ENCODE measurements at regions not wholly inside any gene's neighbourhood (a gene's known extent, or its start where the extent isn't known, plus 50 kb on each side); places are given as distances from the start of the nearest gene placed in this dataset.
"Not testable (repeated sequence)": the region's sequence is repeated elsewhere in the genome, so short reads cannot be mapped to it uniquely, and the experiment has no call there.

DNA sequence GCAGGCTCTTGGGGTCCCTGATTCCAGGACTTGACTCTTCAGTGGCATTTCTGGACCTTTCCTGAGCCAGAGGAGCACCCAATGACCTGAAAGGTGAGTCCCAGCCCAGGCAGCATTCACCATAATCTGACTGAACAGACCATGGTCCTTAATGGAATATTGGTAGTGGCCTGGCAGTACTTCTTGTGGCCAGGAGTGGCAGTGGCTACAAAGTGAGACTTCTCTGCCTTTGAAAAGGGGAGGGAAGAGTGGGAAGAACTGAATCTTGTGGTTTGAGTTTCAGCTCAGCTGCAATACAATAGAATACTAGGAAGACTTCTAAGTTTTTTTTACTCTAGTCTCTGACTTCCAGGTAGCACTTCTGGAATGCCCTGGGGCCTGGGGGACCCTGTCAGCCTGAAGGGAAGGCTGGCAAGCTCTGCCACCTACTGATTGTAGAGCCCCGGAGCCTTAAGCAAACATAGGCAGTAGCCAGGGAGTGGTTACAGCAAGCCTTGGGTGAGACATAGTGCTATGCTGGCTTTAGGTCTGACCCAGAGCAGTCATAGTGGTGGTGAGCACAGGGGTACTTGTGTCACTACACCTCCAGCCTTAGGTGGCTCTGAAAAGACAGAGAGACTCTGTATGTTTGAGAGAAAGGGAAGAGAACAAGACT lies 674.2 kb upstream of the MANEA start:
- FAIRE-seq = no peak

DNA sequence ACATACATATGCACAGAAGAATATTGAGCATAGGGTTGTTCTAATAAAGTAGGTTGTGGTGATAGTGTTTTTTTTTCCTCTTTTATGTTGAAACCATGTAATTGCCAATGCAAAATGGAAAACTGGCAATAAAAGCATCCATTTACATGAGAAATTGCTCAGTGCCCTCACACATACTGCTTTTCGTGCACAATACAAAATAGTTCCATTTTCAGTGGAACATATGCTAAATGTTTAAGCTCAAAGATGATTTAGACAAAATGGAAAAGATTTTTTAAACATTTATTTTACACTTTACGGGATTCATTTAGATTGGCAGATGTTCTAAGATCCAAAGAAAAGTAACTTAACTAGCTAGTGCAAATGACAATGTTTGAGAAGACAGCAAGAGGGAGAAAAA lies 678.1 kb upstream of the MANEA start:
- FAIRE-seq = no peak

DNA sequence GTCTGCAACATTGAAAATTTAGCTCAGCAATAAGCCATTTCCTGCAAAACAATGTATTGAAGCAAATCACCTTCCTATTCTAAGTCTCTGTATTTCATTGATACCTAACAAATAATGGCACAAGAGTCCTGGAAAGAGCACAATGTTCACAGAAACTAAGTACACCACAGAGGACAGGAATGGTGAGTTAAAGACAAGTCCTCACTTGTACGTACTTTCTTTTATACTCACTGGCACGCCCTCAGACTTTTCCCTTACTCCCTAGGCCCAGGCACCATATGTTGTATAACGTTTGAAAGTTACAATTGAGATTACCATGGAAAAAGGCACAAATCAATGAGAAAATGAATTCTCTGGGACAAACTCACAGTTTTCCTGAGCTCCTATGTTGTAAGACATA lies 683.0 kb upstream of the MANEA start:
- FAIRE-seq = no peak

DNA sequence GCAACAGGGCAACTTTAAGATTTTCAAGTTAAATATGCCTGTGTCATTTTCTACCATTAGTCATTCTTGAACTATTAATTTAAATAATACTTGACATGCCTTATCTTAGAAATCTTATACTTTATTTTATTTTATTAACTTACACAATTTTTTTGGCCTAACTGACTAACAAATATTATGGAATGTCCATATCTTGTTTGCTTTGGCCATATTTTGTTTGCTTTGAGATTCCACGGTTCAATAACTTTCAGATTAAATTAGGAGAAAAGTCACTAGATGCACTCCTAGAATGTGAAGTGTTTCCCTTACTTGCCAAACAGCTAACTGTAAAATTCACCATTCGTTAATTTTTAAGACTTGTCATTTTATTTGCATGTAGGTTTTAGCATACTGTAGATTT lies 684.0 kb upstream of the MANEA start:
- no peak for FAIRE-seq

DNA sequence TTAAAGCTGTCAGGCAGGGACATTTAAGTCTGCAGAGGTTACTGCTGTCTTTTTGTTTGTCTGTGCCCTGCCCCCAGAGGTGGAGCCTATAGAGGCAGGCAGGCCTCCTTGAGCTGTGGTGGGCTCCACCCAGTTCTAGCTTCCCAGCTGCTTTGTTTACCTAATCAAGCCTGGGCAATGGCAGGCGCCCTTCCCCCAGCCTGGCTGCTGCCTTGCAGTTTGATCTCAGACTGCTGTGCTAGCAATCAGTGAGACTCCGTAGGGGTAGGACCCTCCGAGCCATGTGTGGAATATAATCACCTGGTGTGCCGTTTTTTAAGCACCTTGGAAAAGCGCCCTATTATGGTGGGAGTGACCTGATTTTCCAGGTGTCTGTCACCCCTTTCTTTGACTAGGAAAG lies 703.5 kb upstream of the MANEA start:
- not testable (repeated sequence) for FAIRE-seq

DNA sequence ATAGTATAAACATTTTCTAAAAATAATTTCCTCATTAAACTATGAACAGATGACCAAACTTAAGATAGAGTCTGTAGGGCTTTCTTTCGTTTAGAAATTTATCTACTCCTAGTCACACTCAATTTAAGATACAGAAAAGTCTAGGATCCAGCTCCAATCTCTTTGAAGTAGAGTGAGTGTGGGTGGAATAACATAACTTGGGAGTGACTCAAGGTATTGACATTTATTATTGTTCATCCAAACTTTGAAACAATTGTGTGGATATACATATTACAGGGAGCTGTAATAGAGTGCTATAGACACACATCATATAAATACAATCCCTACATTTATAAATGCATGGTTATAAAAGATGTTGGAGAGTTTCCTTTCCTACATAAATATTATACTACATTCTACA lies 715.2 kb upstream of the MANEA start:
- no peak for FAIRE-seq

DNA sequence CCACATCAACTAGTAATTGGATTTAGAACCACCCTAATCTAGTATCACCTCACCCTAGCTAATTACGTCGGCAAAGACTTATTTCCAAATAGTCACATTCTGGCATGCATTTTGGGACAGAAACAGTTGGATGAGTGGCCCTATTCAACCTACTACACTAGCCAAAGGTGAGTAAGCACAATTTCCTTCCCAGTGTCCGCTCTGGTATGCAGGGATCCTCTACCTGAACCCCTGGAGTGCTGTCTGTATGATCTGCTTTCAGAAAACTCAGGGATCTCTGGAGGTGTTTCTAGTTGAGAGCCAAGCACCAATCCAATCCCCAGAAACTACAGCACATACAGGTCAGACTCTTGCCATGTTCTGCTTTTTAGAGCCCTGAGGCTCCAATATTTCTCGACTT lies 717.4 kb upstream of the MANEA start:
- FAIRE-seq = no peak

DNA sequence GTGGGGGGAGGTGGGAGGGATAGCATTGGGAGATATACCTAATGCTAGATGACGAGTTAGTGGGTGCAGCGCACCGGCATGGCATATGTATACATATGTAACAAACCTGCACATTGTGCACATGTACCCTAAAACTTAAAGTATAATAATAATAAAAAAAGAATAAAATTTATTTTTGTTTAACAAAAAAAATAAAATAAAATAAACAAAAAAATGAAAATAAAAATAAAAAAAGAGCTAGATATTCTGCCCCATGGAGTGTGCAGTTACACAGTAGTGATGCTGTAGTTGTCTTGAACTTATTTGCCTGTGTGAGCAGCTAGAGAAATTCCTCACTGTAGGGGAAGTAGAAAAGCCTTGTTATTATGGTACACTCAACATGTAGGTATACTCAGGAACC lies 720.3 kb upstream of the MANEA start:
- not testable (repeated sequence) for FAIRE-seq

DNA sequence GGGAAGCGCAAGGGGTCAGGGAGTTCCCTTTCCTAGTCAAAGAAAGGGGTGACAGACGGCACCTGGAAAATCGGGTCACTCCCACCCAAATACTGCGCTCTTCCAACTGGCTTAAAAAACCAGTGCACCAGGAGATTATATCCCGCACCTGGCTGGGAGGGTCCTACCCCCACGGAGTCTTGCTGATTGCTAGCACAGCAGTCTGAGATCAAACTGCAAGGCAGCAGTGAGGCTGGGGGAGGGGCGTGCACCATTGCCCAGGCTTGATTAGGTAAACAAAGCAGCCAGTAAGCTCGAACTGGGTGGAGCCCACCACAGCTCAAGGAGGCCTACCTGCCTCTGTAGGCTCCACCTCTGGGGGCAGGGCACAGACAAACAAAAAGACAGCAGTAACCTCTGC lies 726.0 kb upstream of the MANEA start:
- FAIRE-seq = not testable (repeated sequence)

DNA sequence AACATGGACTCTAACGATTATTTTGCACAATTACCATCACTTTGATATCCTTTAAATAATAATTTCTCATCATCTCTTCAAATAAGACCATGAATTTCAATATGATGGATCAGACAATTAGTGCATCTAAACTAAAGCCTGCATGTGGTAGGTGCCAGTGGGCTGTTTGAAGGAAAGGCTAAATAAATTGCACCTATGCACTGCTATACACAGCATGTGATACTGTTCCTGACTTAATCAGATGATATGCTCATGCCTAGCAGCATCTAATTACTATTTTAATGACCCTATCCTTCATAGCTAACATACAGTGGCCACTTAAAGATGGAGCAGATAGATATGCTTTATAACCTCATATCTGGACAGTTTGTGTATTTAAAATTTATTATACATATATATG lies 731.6 kb upstream of the MANEA start:
- no peak for FAIRE-seq

DNA sequence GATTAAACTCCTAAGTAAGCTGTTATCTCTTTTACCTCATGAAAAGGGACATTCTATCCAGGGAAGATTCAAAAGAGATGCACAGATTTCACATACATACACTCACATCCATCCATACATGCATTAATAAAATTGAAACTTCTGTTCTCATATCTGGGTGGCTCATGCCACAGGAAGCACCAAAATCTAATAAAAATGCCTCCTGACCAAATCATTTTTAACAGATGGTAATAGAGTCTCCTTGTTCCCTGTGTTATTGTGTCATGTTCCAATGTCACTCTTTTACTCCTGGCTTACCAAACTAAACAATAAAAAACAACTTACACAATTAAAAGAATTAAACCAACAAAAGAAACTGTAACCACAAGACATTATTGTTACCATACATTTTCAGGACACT lies 742.1 kb upstream of the MANEA start:
- no peak for FAIRE-seq

DNA sequence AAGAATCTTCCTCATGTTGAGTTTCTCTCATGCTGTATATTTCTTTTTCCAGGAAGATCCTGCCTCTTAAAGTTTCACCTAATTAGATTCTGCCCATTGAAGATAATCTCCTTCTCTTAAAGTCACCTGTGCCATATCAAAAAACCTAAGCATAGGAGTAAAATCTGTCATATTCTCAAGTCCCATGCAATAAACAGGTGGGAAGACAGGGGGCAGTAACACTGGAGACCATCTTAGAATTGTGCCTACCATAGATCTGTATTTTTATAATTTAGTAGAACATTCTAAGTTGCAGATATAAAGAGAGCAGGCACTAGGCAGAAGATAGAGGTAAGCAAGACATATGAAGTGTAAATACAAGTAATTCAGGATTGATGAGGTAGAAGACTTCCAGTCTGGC lies 763.5 kb upstream of the MANEA start:
- FAIRE-seq = no peak

DNA sequence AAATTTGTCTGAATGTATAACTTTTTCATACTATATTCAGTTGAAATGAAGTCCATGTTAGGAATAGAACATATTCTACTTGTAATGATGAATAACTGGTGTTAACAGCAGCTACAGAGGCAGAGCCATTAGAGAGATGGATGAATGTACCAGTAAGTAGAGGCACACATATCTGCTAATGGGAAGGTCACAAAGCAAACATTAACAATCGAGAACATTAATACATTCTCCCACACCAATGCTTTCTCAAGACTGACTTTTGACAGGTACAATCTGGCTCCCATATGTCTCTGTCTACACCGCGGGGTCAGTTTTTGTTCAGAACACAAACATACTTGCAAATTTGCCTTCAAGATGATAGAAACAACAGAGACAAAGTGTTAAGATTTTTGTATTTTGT lies 776.0 kb upstream of the MANEA start:
- FAIRE-seq = no peak

DNA sequence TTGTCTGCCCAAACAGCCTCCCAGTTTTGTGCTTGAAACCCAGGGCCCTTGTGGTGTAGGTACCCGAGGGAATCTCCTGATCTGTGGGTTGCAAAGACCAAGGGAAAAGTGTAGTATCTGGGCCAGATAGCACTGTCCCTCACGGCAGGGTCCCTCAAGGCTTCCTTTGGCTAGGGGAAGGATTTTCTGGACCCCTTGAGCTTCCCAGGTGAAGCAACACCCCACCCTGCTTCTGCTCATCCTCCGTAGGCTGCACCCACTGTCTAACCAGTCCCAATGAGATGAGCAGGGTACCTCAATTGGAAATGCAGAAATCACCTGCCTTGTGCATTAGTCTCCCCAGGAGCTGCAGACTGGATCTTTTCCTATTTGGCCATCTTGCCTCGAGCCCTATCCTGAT lies 791.8 kb upstream of the MANEA start:
- FAIRE-seq = no peak

DNA sequence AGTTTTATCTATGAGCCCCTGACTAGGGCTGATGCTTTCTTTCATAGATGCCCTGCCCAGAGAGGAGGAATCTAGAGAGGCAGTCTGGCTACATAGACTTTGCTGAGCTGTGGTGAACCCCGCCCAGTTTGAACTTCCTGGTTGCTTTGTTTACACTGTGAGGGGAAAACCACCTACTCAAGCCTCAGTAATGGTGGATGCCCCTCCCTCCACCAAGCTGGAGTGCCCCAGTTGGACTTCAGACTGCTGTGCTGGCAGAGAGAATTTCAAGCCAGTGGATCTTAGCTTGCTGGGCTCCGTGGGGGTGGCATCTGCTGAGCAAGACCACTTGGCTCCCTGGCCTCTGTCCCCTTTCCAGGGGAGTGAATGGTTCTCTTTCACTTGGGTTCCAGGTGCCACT lies 792.3 kb upstream of the MANEA start:
- FAIRE-seq = not testable (repeated sequence)

DNA sequence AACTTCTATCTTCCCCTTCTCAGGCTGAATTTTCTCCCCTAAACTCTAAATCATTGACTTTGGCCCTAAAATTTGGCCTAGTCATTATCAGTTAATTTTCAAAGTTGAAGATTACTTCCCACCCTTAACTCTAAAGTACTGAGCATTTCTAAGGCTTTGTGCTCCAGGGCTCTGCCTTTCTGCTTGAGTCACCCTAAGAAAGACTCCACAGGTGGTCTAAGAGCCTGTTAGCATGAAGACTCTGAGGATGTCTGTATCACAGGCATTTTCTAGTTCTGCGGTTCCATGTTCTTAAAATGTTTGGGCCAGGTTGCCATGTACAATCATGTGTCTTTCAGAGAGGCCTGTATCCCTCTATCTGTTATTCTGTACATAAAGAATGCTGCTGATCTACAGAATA lies 808.1 kb upstream of the MANEA start:
- FAIRE-seq = no peak

DNA sequence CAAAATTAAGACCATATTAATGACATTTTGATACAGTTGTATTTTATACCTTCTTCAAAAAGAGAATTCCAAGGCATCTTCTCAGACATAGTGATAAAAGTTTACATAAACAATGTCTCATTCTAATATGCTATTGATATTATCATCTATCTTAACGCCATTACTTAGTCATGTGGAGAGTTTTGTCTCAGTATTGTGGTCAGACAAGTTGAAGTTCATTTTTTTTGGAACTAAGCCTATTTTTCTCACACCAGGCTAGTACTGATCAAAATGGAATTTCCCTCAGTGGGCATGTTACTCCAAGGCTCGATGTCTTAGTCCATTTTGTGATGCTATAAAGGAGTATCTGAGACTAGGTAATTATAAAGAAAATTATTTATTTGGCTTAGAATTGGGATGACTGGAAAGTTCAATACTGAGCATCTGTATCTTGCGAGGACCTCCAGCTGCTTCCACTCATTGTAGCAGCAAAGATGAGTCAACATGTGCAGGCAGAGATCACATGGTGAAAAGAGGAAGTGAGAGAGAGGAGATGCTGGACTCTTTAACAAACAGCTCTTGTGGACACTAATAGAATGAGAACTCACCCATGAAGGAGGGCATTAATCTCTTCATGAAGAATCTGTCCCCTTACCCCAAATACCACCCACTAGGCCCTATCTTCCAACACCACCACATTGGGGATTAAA lies 825.5 kb upstream of the MANEA start:
- no peak for FAIRE-seq

DNA sequence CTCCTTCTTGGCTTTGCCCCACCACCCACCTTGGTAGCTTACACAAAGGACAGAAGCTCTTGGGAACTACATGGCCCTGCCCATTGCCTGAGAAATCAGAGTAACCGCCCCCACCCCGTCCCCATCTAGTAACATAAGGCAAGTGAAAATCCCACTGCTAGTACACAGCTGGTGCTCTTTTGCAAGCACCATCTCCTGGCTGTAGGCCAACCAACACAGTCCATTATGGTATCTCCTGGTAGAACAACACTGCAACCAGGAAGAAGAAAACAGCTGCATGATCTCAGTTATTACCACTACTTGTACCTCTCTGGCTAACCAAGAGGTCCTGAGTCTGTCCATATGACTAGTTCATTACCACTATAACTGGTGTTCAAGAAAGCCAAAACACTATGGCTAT lies 841.1 kb upstream of the MANEA start:
- no peak for FAIRE-seq

DNA sequence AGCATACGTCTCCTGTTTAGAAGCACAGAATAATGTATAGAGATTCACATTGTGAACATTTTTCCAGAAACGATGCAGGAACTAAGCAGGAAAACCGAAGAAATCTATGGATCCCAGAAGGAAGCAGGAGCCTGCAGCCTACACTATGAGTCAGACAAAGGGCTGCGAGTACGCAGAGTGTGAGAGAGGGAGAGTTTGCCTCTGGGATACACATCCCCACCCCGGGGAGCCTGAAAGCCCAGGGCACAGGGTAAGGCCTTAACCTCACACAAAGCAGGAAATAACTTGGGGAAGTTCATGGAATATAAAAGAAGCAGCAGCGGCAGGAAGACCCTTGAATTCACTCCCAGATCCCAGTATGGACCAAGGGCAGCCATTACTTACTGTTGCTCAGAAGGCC lies 842.1 kb upstream of the MANEA start:
- no peak for FAIRE-seq

DNA sequence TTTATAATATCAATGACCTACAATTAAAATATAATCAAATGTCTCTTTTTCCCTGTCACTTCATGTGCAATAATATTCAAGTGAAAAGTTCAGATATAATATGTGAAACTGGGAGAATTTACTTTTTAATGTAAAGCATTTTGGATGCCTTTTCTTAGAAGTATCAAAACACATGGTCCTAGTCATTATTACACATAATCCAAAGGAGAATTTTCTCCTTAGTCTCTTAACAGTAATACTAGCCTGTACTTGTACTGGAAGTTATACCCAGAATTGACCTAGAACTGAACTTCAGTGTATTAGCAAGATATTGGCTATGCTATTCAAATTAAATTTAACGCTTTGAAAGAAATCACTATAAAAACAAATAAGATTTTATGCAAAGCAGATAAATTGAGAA lies 842.6 kb upstream of the MANEA start:
- no peak for FAIRE-seq

DNA sequence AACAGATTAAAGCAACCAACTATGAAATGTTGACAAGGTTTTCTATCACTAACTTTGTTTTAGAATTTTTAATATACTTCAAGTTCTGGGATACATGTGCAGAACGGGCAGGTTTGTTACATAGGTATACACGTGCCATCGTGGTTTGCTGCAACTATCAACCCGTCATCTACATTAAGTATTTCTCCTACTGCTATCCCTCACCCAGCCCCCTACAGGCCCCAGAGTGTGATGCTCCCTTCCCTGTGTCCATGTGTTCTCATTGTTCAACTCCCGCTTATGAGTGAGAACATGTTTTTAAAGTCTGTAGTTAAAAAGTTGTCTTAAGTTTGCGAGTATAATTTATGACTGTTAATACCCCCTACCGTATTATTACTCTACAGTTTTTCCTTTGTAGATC lies 844.3 kb upstream of the MANEA start:
- no peak for FAIRE-seq

DNA sequence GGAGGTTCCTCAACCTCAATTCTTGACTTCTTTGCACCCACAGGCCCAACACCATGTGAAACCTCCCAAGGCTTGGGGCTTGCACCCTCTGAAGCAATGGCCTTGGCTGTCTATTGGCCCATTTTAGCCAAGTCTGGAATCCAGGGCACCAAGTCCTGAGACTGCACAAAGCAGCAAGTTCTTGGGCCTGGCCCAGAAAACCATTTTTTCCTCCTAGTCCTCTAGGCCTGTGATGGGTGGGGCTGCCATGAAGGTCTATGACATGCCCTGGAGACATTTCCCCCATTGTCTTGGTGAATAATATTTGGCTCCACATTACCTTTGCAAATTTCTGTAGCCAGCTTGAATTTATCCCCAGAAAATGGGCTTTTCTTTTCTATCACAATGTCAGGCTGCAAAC lies 849.6 kb upstream of the MANEA start:
- no peak for FAIRE-seq

DNA sequence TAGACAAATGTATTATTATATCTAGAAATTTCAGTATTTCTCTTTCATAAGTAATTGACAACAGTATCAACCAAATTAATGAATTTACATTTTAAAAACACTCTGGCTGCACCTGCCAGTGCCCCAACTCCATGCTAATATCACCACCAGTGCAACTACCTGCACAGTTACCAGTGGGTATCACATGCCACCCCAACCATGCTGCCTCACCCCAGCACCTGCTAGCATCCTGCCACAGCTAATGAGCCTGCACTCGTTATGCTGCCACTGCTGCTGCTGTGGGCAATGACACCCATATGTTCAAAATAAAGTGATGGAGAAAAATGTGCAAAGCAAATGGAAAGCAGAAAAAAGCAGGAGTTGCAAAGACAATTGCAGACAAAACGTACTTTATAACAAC lies 855.9 kb upstream of the MANEA start:
- FAIRE-seq = no peak

DNA sequence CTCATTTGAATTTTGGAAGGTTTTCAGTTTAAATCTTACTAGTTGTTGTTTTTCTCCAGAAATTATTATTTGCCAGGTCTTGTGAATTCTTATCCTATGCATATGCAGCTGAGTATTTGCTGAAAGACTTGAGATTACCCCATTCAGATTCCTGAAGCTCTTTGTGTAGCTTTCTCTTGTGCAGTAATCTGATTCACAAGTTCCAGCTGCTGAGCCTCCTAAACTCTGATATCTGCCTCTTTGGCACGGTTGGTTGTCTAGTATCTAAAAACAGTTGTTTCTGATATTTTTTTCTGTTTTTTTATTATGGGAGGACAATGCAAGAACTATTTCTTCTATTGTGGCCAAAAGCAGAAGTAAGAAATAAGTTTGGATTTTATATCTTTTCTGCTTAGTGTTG lies 863.9 kb upstream of the MANEA start:
- FAIRE-seq = no peak

DNA sequence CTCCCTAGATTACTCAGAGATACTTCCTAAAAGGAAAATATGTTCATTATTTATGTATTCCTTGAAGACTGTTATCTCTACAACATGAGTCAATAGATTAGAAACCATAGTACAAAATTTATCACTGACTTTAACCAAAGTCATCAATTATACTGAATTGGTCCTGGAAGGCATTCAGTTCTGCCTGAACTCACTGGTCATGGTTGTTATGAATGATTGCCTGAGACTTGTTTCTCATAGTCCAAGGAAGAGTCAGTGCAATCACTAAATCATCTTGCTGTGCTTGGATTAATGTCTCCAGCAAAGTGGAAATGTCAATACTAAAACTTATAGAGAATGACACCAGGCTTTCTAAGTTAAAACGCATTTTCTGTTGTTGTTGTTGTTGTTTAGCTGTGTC lies 878.6 kb upstream of the MANEA start:
- no peak for FAIRE-seq
